GM18861 (cell line): ENCODE measurements at regions not wholly inside any gene's neighbourhood (a gene's known extent, or its start where the extent isn't known, plus 50 kb on each side); places are given as distances from the start of the nearest gene placed in this dataset.
A peak's percentile ranks its signal among the peaks of the same experiment; 100 is the strongest.

Experiments
- ATAC-seq: cut with Tn5 transposase; IDR thresholded peaks from one replicate; pipeline ENCODE4 v1.9.1; 2021; ENCODE audit not compliant: unreplicated experiment

GRCh38 chr18:43481069-43481468 lies 203.8 kb upstream of the SYT4 start:
- no peak for ATAC-seq

GRCh38 chr18:43482136-43482535 lies 204.8 kb upstream of the SYT4 start:
- no peak for ATAC-seq

- ATAC-seq, result no peak
Measured at GRCh38 chr18:43482600-43482999, 205.3 kb upstream of the SYT4 start.

GRCh38 chr18:43484710-43485109 lies 207.4 kb upstream of the SYT4 start:
- no peak for ATAC-seq

- no peak for ATAC-seq
Measured at GRCh38 chr18:43485545-43485963, 208.3 kb upstream of the SYT4 start.

- ATAC-seq, result no peak
Measured at GRCh38 chr18:43486462-43486861, 209.2 kb upstream of the SYT4 start.

- ATAC-seq, result no peak
Measured at GRCh38 chr18:43501099-43501498, 223.8 kb upstream of the SYT4 start.

- ATAC-seq, result no peak
Measured at GRCh38 chr18:43506935-43507334, 229.6 kb upstream of the SYT4 start.

- ATAC-seq, result no peak
Measured at GRCh38 chr18:43507842-43508481, 230.7 kb upstream of the SYT4 start.

- no peak for ATAC-seq
Measured at GRCh38 chr18:43514747-43515146, 237.5 kb upstream of the SYT4 start.

GRCh38 chr18:43515481-43515880 lies 238.2 kb upstream of the SYT4 start:
- no peak for ATAC-seq

- no peak for ATAC-seq
Measured at GRCh38 chr18:43524260-43524659, 247.0 kb upstream of the SYT4 start.

GRCh38 chr18:43525169-43525568 lies 247.9 kb upstream of the SYT4 start:
- ATAC-seq, result no peak

- no peak for ATAC-seq
Measured at GRCh38 chr18:43526426-43527145, 249.3 kb upstream of the SYT4 start.

- ATAC-seq, result no peak
Measured at GRCh38 chr18:43531438-43531837, 254.1 kb upstream of the SYT4 start.

- no peak for ATAC-seq
Measured at GRCh38 chr18:43533371-43533770, 256.1 kb upstream of the SYT4 start.

GRCh38 chr18:43534511-43534910 lies 257.2 kb upstream of the SYT4 start:
- ATAC-seq, result no peak

GRCh38 chr18:43539862-43540261 lies 262.6 kb upstream of the SYT4 start:
- no peak for ATAC-seq

- ATAC-seq, result no peak
Measured at GRCh38 chr18:43542016-43542415, 264.7 kb upstream of the SYT4 start.

GRCh38 chr18:43543236-43543635 lies 265.9 kb upstream of the SYT4 start:
- ATAC-seq, result no peak

- no peak for ATAC-seq
Measured at GRCh38 chr18:43547456-43547855, 270.2 kb upstream of the SYT4 start.

- ATAC-seq, result no peak
Measured at GRCh38 chr18:43559507-43559906, 282.2 kb upstream of the SYT4 start.

- ATAC-seq, result peak; percentile 68
Measured at GRCh38 chr18:43563780-43564179, 286.5 kb upstream of the SYT4 start.
